H9 (cell line): ENCODE measurements at regions not wholly inside any gene's neighbourhood (a gene's known extent, or its start where the extent isn't known, plus 50 kb on each side); places are given as distances from the start of the nearest gene placed in this dataset.

Experiments
- DNase-seq: peaks from one replicate; pipeline ENCODE4 v3.0.0-alpha.2; 2017
- H2AFZ ChIP-seq: one replicate; pipeline ENCODE4 v1.6.1; 2013; ENCODE audit warnings: mild to moderate bottlenecking, low read length, control low read depth, moderate library complexity
- H2AK5ac ChIP-seq: 2 replicates; pipeline ENCODE4 v1.6.1; 2013; ENCODE audit warnings: low read length, control low read depth, mixed read lengths; ENCODE audit not compliant: insufficient read length
- H2BK120ac ChIP-seq: one replicate; pipeline ENCODE4 v1.6.1; 2013; ENCODE audit warnings: low read depth, mild to moderate bottlenecking, low read length, control low read depth, inconsistent platforms; ENCODE audit not compliant: poor library complexity, severe bottlenecking
- H2BK12ac ChIP-seq: 2 replicates; pipeline ENCODE4 v1.6.1; 2013; ENCODE audit warnings: low read length, control low read depth, mixed read lengths, low read depth; ENCODE audit not compliant: insufficient read length
- H2BK15ac ChIP-seq: 2 replicates; pipeline ENCODE4 v1.6.1; 2013; ENCODE audit warnings: low read depth, low read length, control low read depth
- H2BK20ac ChIP-seq: one replicate; pipeline ENCODE4 v1.6.1; 2013; ENCODE audit warnings: low read depth, mild to moderate bottlenecking, low read length, control low read depth, inconsistent platforms; ENCODE audit not compliant: poor library complexity, severe bottlenecking
- H2BK5ac ChIP-seq: 2 replicates; pipeline ENCODE4 v1.6.1; 2013; ENCODE audit warnings: low read length, control low read depth, mixed read lengths; ENCODE audit not compliant: insufficient read length
- H3K14ac ChIP-seq: 2 replicates; pipeline ENCODE4 v1.6.1; 2013; ENCODE audit warnings: low read length, control low read depth; ENCODE audit not compliant: insufficient read depth
- H3K18ac ChIP-seq: 2 replicates; pipeline ENCODE4 v1.6.1; 2013; ENCODE audit warnings: low read depth, mild to moderate bottlenecking, mixed read lengths, low read length, control low read depth; ENCODE audit not compliant: insufficient read length
- H3K23ac ChIP-seq: 2 replicates; pipeline ENCODE4 v1.6.1; 2013; ENCODE audit warnings: low read length, control low read depth, mixed read lengths, low read depth; ENCODE audit not compliant: insufficient read length
- H3K23me2 ChIP-seq: 2 replicates; pipeline ENCODE4 v1.6.1; 2013; ENCODE audit warnings: low read depth, mild to moderate bottlenecking, mixed read lengths, low read length, control low read depth; ENCODE audit not compliant: insufficient read length, poor library complexity, severe bottlenecking
- H3K27ac ChIP-seq: 2 replicates; pipeline ENCODE4 v1.5.1; 2013; ENCODE audit warnings: low read length, control low read depth, mixed read lengths, low read depth; ENCODE audit not compliant: insufficient read length
- H3K27me3 ChIP-seq: 2 replicates; pipeline ENCODE4 v1.6.1; 2013; ENCODE audit warnings: low read length, control low read depth, inconsistent platforms; ENCODE audit not compliant: insufficient read depth
- H3K4ac ChIP-seq: 2 replicates; pipeline ENCODE4 v1.6.1; 2013; ENCODE audit warnings: low read depth, mild to moderate bottlenecking, control low read depth, inconsistent platforms, low read length, moderate library complexity
- H3K4me1 ChIP-seq: 2 replicates; pipeline ENCODE4 v1.6.1; 2013; ENCODE audit warnings: low read length, control low read depth, inconsistent platforms; ENCODE audit not compliant: insufficient read depth
- H3K4me2 ChIP-seq: 2 replicates; pipeline ENCODE4 v1.6.1; 2013; ENCODE audit warnings: low read length, control low read depth, mixed read lengths; ENCODE audit not compliant: insufficient read length, insufficient read depth
- H3K56ac ChIP-seq: 2 replicates; pipeline ENCODE4 v1.6.1; 2013; ENCODE audit warnings: low read depth, mild to moderate bottlenecking, mixed read lengths, low read length, control low read depth; ENCODE audit not compliant: insufficient read length
- H3K79me1 ChIP-seq: 2 replicates; pipeline ENCODE4 v1.6.1; 2013; ENCODE audit warnings: low read depth, mild to moderate bottlenecking, moderate library complexity, low read length, control low read depth, inconsistent platforms; ENCODE audit not compliant: insufficient read depth, poor library complexity, severe bottlenecking
- H3K79me2 ChIP-seq: 2 replicates; pipeline ENCODE4 v1.6.1; 2013; ENCODE audit warnings: low read length, control low read depth, inconsistent platforms; ENCODE audit not compliant: insufficient read depth
- H3K9ac ChIP-seq: 2 replicates; pipeline ENCODE4 v1.6.1; 2013; ENCODE audit warnings: low read length, control low read depth, mixed read lengths; ENCODE audit not compliant: insufficient read length; ENCODE audit errors: extremely low read depth
- H3K9me3 ChIP-seq: one replicate; pipeline ENCODE4 v1.6.1; 2013; ENCODE audit warnings: low read depth, low read length, inconsistent platforms; ENCODE audit not compliant: control insufficient read depth
- H3T11ph ChIP-seq: one replicate; pipeline ENCODE4 v1.6.1; 2013; ENCODE audit warnings: mild to moderate bottlenecking, low read length, control low read depth, inconsistent platforms
- H4K20me1 ChIP-seq: one replicate; pipeline ENCODE4 v1.6.1; 2013; ENCODE audit not compliant: control insufficient read depth, insufficient read length, insufficient read depth
- H4K5ac ChIP-seq: 2 replicates; pipeline ENCODE4 v1.6.1; 2013; ENCODE audit warnings: low read depth, mild to moderate bottlenecking, mixed read lengths, low read length, control low read depth; ENCODE audit not compliant: insufficient read length
- H4K8ac ChIP-seq: replicated peaks from 2 replicates; pipeline ENCODE4 v1.6.1; 2013; ENCODE audit warnings: low read length, control low read depth, mixed read lengths, low read depth; ENCODE audit not compliant: insufficient read length
- H4K91ac ChIP-seq: 2 replicates; pipeline ENCODE4 v1.6.1; 2013; ENCODE audit warnings: low read depth, mild to moderate bottlenecking, moderate library complexity, mixed read lengths, low read length, control low read depth; ENCODE audit not compliant: insufficient read length
- H3K27ac Mint-ChIP-seq, 3 experiments: 2 replicates in 2 of 3; 3 replicates in 1 of 3; pipeline ENCODE4 v1.8.0; 2020 to 2021; ENCODE audit warnings: mixed read lengths in 3 of 3, mild to moderate bottlenecking in 1 of 3, moderate library complexity in 1 of 3
- H3K27me3 Mint-ChIP-seq: 2 replicates; pipeline ENCODE4 v1.8.0; 2021; ENCODE audit warnings: low read depth, mild to moderate bottlenecking, moderate library complexity, mixed read lengths
- H3K36me3 Mint-ChIP-seq, 3 experiments: 2 replicates in 2 of 3; 3 replicates in 1 of 3; pipeline ENCODE4 v1.8.0; 2020 to 2021; ENCODE audit warnings: low read depth in 3 of 3, mixed read lengths in 3 of 3; ENCODE audit not compliant: insufficient read depth in 1 of 3
- H3K4me1 Mint-ChIP-seq, 2 experiments: 2 replicates each; pipeline ENCODE4 v1.8.0; 2020; ENCODE audit warnings: mixed read lengths in 2 of 2
- H3K4me3 Mint-ChIP-seq, 2 experiments: 2 replicates in 1 of 2; 3 replicates in 1 of 2; pipeline ENCODE4 v1.8.0; 2020 to 2021; ENCODE audit warnings: mild to moderate bottlenecking in 2 of 2, mixed read lengths in 2 of 2, moderate library complexity in 1 of 2
- H3K9me3 Mint-ChIP-seq, 2 experiments: 2 replicates in 1 of 2; 3 replicates in 1 of 2; pipeline ENCODE4 v1.8.0; 2020; ENCODE audit warnings: mild to moderate bottlenecking in 2 of 2, mixed read lengths in 2 of 2, moderate library complexity in 1 of 2
- CTCF ChIP-seq: fragments of 200-600 bp; sonication (generic); conservative IDR thresholded peaks from 3 replicates; pipeline ENCODE4 v1.8.0; 2021; ENCODE audit warnings: antibody characterized with exemption, mild to moderate bottlenecking
- WGBS: extraction: QIAGEN DNeasy Blood & Tissue Kit; methylation state at CpG from one replicate; pipeline ENCODE4 v1.1.7; 2013; ENCODE audit warnings: missing lambda C conversion rate, low lambda C conversion rate, mixed read lengths; ENCODE audit not compliant: insufficient read length; ENCODE audit errors: extremely low coverage; 5-methylcytosine and 5-hydroxymethylcytosine counted together

- Mint-ChIP-seq H3K27ac (no peak overlapping the region), H3K4me3 (no peak overlapping the region), H3K27me3 (no peaks in the 10 kb centered on the region), H3K36me3 (0 out of 7 replicates have a peak, but pooled peaks cover 0 to 5% (median 0%) of the 10 kb centered on the region in 3 experiments), H3K4me1 (no peaks in the 10 kb centered on the region), H3K9me3 (peaks cover 0 to 3% of the 10 kb centered on the region in 2 experiments; a peak in 1 of 5 replicates)
- H3K56ac ChIP-seq: no peak overlapping the region
- no peaks in the 10 kb centered on the region for H3K27me3 ChIP-seq
- no peaks in the 10 kb centered on the region for H3K9me3 ChIP-seq
- no peak overlapping the region for H2BK5ac ChIP-seq
- no CpG with 5 or more reads among the region's 2 CpGs for WGBS
- no peak overlapping the region for H2AK5ac ChIP-seq
- no peak overlapping the region for H3K18ac ChIP-seq
- H2AFZ ChIP-seq: no peak overlapping the region
- no peak overlapping the region for H3K14ac ChIP-seq
- TF ChIP-seq CTCF: no peak
- H2BK12ac ChIP-seq: no peak overlapping the region
- no peak overlapping the region for H3K4ac ChIP-seq
- H4K8ac ChIP-seq: no peak overlapping the region
- no peaks in the 10 kb centered on the region for H4K20me1 ChIP-seq
- no peak for DNase-seq
- H3K23ac ChIP-seq: no peak overlapping the region
- no peaks in the 10 kb centered on the region for H3K79me2 ChIP-seq
- H2BK120ac ChIP-seq: no peak overlapping the region
- no peak overlapping the region for H2BK20ac ChIP-seq
- H3K9ac ChIP-seq: no peak overlapping the region
- no peak overlapping the region for H3T11ph ChIP-seq
- no peaks in the 10 kb centered on the region for H3K79me1 ChIP-seq
- no peaks in the 10 kb centered on the region for H3K23me2 ChIP-seq
- no peak overlapping the region for H2BK15ac ChIP-seq
- H3K4me1 ChIP-seq: no peaks in the 10 kb centered on the region
- H3K4me2 ChIP-seq: no peak overlapping the region
- no peak overlapping the region for H4K91ac ChIP-seq
- no peak overlapping the region for H3K27ac ChIP-seq
- no peak overlapping the region for H4K5ac ChIP-seq
Observed at GRCh38 chr2:82708681-82709080, 1750.4 kb downstream of the SUCLG1 start.
